Adrenal gland (tissue), 5 donors: ENCODE measurements at regions not wholly inside any gene's neighbourhood (a gene's known extent, or its start where the extent isn't known, plus 50 kb on each side); places are given as distances from the start of the nearest gene placed in this dataset.

Source experiments
- CTCF ChIP-seq, 6 experiments: fragments of 450-650 bp in 4 of 6; fragments of 200-600 bp in 2 of 6; sonication (generic) in 1 of 6; IDR thresholded peaks; 1 replicate in 5 of 6; 2 replicates in 1 of 6; pipeline versions ENCODE4 v1.5.1 to v1.8.0; 2016 to 2021; ENCODE audit warnings: antibody characterized with exemption in 6 of 6, mild to moderate bottlenecking in 2 of 6, moderate library complexity in 1 of 6
- POLR2A ChIP-seq, 2 donors: fragments of 450-650 bp; IDR thresholded peaks; one replicate each; pipeline ENCODE4 v1.6.1; 2017; ENCODE audit warnings: antibody characterized with exemption in 2 of 2, mild to moderate bottlenecking in 2 of 2, moderate library complexity in 1 of 2
- donor health status: DM: no; HTN: no; CAD: no.

DNA sequence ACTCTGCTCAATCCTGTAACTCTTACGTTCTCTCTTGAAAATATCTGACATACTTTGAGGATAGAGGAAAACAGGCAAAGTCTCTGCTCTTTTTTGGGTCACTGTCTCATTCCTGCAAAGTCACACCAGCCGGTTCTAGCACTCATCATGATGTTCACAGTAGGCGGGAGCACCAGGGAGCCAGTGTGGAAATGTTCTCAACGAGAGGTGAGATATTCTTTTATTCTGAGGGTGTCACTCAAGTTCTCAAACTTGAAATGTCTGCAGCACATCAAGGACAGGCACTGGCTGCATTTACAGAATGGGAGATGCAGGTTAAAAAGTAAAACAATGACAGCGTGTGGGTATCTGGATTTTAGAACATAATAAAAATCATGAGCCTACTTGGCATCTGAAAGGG lies 714.7 kb downstream of the QKI start:
- TF ChIP-seq CTCF (IDR thresholded peaks at IDR 0.05) (no peak), POLR2A (IDR thresholded peaks at IDR 0.05) (no peak)
